ENCODE measurements at regions not wholly inside any gene's neighbourhood (a gene's known extent, or its start where the extent isn't known, plus 50 kb on each side); places are given as distances from the start of the nearest gene placed in this dataset.

GRCh38 chr5:65084795-65085515 is 316.2 kb downstream of the CWC27 start:
- H3K79me2 ChIP-seq (ENCODE audit: insufficient read depth, low read length) = no peaks in the 10 kb centered on the region
- Mint-ChIP-seq H3K4me3 (no peak overlapping the region), H3K36me3 (ENCODE audit: insufficient read depth in 1 of 3, low read depth in 3 of 3) (no peaks in the 10 kb centered on the region), H3K27me3 (ENCODE audit: low read depth) (no peaks in the 10 kb centered on the region), H3K27ac (no peak overlapping the region; a peak in 1 of 7 replicates), H3K9me3 (no peaks in the 10 kb centered on the region), H3K4me1 (peaks cover 4 to 9% of the 10 kb centered on the region in 2 experiments)
- no peak overlapping the region for H3K14ac ChIP-seq (ENCODE audit: insufficient read depth, low read length)
- H3K23ac ChIP-seq (ENCODE audit: insufficient read length, low read depth, low read length) = no peak overlapping the region
- no peak overlapping the region for H3K56ac ChIP-seq (ENCODE audit: insufficient read length, low read depth, low read length)
- H3K79me1 ChIP-seq (ENCODE audit: insufficient read depth, low read depth, low read length, poor library complexity, severe bottlenecking) = no peaks in the 10 kb centered on the region
- no peak overlapping the region for H2BK20ac ChIP-seq (ENCODE audit: low read depth, low read length, poor library complexity, severe bottlenecking)
- H3K18ac ChIP-seq (ENCODE audit: insufficient read length, low read depth, low read length) = no peak overlapping the region
- no peak overlapping the region for H2BK15ac ChIP-seq (ENCODE audit: low read depth, low read length)
- no peak overlapping the region for H3T11ph ChIP-seq (ENCODE audit: low read length)
- no peaks in the 10 kb centered on the region for H3K23me2 ChIP-seq (ENCODE audit: insufficient read length, low read depth, low read length, poor library complexity, severe bottlenecking)
- H3K27ac ChIP-seq (ENCODE audit: insufficient read length, low read depth, low read length) = no peak overlapping the region
- no peaks in the 10 kb centered on the region for H3K9me3 ChIP-seq (ENCODE audit: control insufficient read depth, low read depth, low read length)
- H2BK5ac ChIP-seq (ENCODE audit: insufficient read length, low read length) = no peak overlapping the region
- H3K4ac ChIP-seq (ENCODE audit: low read depth, low read length) = no peak overlapping the region
- H2AFZ ChIP-seq (ENCODE audit: low read length) = peak overlapping the region; percentile 37
- DNase-seq = no peak
- no peak overlapping the region for H2BK12ac ChIP-seq (ENCODE audit: insufficient read length, low read depth, low read length)
- H4K5ac ChIP-seq (ENCODE audit: insufficient read length, low read depth, low read length) = no peak overlapping the region
- H3K4me2 ChIP-seq (ENCODE audit: insufficient read depth, insufficient read length, low read length) = no peak overlapping the region
- WGBS (ENCODE audit: extremely low coverage, insufficient read length, low lambda C conversion rate) = no CpG with 5 or more reads among the region's 3 CpGs
- TF ChIP-seq CTCF (conservative IDR thresholded peaks at IDR 0.05) = no peak
- H3K9ac ChIP-seq (ENCODE audit: extremely low read depth, insufficient read length, low read length) = no peak overlapping the region
- no peaks in the 10 kb centered on the region for H3K27me3 ChIP-seq (ENCODE audit: insufficient read depth, low read length)
- no peaks in the 10 kb centered on the region for H4K20me1 ChIP-seq (ENCODE audit: control insufficient read depth, insufficient read depth, insufficient read length)
- H2BK120ac ChIP-seq (ENCODE audit: low read depth, low read length, poor library complexity, severe bottlenecking) = no peak overlapping the region
- no peak overlapping the region for H4K8ac ChIP-seq (replicated peaks; ENCODE audit: insufficient read length, low read depth, low read length)
- H3K4me1 ChIP-seq (ENCODE audit: insufficient read depth, low read length) = no peaks in the 10 kb centered on the region
- H2AK5ac ChIP-seq (ENCODE audit: insufficient read length, low read length) = no peak overlapping the region
- H4K91ac ChIP-seq (ENCODE audit: insufficient read length, low read depth, low read length) = no peak overlapping the region
